Prostate gland (tissue), 2 donors: ENCODE measurements at regions not wholly inside any gene's neighbourhood (a gene's known extent, or its start where the extent isn't known, plus 50 kb on each side); places are given as distances from the start of the nearest gene placed in this dataset.

Experiments
- DNase-seq: peaks from one replicate; pipeline ENCODE4 v3.0.0-alpha.2; 2019; ENCODE audit warnings: low spot score
- H3K27ac ChIP-seq, 2 donors: fragments of 200-600 bp; sonication (generic); 2 replicates each; pipeline ENCODE4 v1.5.1; 2017 to 2019
- H3K27me3 ChIP-seq: fragments of 200-600 bp; sonication (generic); replicated peaks from 2 replicates; pipeline ENCODE4 v1.5.1; 2019; ENCODE audit not compliant: insufficient read depth
- H3K36me3 ChIP-seq, 2 donors: fragments of 200-600 bp; sonication (generic); 1 replicate in 1 of 2; 2 replicates in 1 of 2; pipeline versions ENCODE4 v1.5.1 to v1.8.1; 2017 to 2019
- H3K4me1 ChIP-seq: fragments of 200-600 bp; sonication (generic); replicated peaks from 2 replicates; pipeline ENCODE4 v1.5.1; 2019
- H3K4me3 ChIP-seq, 2 donors: fragments of 200-600 bp; sonication (generic); 2 replicates each; pipeline ENCODE4 v1.5.1; 2017 to 2019
- H3K9me3 ChIP-seq: fragments of 200-600 bp; sonication (generic); 2 replicates; pipeline ENCODE4 v1.5.1; 2017
- CTCF ChIP-seq, 4 experiments: fragments of 200-600 bp in 2 of 4; fragments of 450-650 bp in 2 of 4; sonication (generic) in 2 of 4; IDR thresholded peaks; 1 replicate in 3 of 4; 2 replicates in 1 of 4; pipeline ENCODE4 v1.5.1; 2016 to 2019; ENCODE audit warnings: antibody characterized with exemption in 4 of 4, mild to moderate bottlenecking in 2 of 4, moderate library complexity in 2 of 4
- POLR2A ChIP-seq: fragments of 450-650 bp; IDR thresholded peaks from one replicate; pipeline ENCODE4 v1.6.1; 2016; ENCODE audit warnings: antibody characterized with exemption, mild to moderate bottlenecking
- POLR2AphosphoS5 ChIP-seq: sonication (generic); formaldehyde crosslinking; IDR thresholded peaks from one replicate; pipeline ENCODE4 v1.6.1; 2017; ENCODE audit warnings: antibody characterized with exemption
- WGBS: methylation state at CpG from one replicate; pipeline ENCODE4 v1.1.5; 2018; 5-methylcytosine and 5-hydroxymethylcytosine counted together
- intact Hi-C: fragments of 100-400 bp; cut with DNase I; formaldehyde crosslinking; loops from one replicate; pipeline ENCODE4 v1.14.2; 2022

DNA sequence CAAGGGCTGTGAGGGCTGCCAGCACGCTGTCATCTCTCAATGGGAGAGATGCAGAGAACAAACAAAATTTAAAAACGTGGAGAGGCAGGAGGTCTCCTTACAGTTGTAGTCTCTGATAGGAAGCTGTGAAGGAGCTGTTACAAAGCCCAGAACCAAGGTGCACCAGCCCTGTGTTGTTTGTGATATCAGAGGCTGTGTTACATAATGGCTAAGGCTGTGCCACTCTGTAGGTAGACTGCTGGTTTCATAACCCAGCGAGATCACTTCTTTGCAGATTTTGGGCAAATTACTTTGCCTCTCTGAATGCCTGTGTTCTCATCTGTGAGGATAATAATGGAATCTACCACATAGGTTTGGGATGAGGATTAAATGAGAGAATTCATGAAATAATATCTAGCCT lies 1480.7 kb upstream of the WWC1 start:
- 84% methylated on average over 3 of the region's 3 CpGs for WGBS
- DNase-seq = no peak
- Histone ChIP-seq H3K4me3 (no peak overlapping the region), H3K27ac (no peak overlapping the region), H3K36me3 (no peaks in the 10 kb centered on the region), H3K27me3 (no peaks in the 10 kb centered on the region), H3K9me3 (no peaks in the 10 kb centered on the region), H3K4me1 (no peaks in the 10 kb centered on the region)
- intact Hi-C loops = no loop called here
- TF ChIP-seq CTCF (IDR thresholded peaks at IDR 0.05) (no peak), POLR2A (no peak), POLR2AphosphoS5 (no peak)

GRCh38 chr5:166823360-166823759 lies 1468.1 kb upstream of the WWC1 start:
- 58% methylated on average over 1 of the region's 1 CpG for WGBS
- no peak for DNase-seq
- no peaks in the 10 kb centered on the region for H3K27me3 ChIP-seq
- H3K4me1 ChIP-seq = no peaks in the 10 kb centered on the region
- TF ChIP-seq POLR2AphosphoS5 = no peak
- no peak for TF ChIP-seq POLR2A
- no peak for TF ChIP-seq CTCF (IDR thresholded peaks at IDR 0.05)
- intact Hi-C loops = no loop called here
- no peaks in the 10 kb centered on the region for H3K36me3 ChIP-seq
- H3K27ac ChIP-seq = no peak overlapping the region
- H3K4me3 ChIP-seq = no peak overlapping the region
- no peaks in the 10 kb centered on the region for H3K9me3 ChIP-seq

DNA sequence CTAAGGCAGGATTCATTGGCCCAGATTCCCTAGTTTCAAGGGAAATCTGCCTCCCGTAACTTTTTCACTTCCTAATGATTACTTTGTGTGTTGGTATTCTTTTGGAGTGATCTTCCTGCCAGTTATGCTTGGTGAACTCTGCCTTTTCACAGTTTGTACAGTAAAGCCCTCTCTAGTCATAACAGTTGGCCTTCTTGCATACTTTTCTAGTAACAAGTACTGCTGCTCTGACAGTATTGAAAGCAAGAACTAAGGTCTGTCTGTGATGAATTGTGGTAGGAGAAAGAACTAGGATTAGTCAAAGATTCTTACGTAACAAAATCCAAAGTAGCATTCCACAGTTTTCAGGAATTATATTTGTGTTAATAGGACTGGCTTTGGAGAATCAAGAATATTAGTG lies 1457.2 kb upstream of the WWC1 start:
- no peak for DNase-seq
- Histone ChIP-seq H3K36me3 (no peaks in the 10 kb centered on the region), H3K9me3 (no peaks in the 10 kb centered on the region), H3K4me1 (no peaks in the 10 kb centered on the region), H3K4me3 (no peak overlapping the region), H3K27me3 (no peaks in the 10 kb centered on the region), H3K27ac (no peak overlapping the region)
- intact Hi-C loops = no loop called here
- WGBS = 80% methylated on average over 2 of the region's 2 CpGs
- TF ChIP-seq POLR2AphosphoS5 (no peak), POLR2A (no peak), CTCF (IDR thresholded peaks at IDR 0.05) (no peak)

GRCh38 chr5:166845044-166845443 lies 1446.4 kb upstream of the WWC1 start:
- WGBS = 67% methylated on average over 4 of the region's 4 CpGs
- intact Hi-C loops = no loop called here
- DNase-seq = no peak
- Histone ChIP-seq H3K9me3 (no peaks in the 10 kb centered on the region), H3K36me3 (no peaks in the 10 kb centered on the region), H3K27me3 (no peaks in the 10 kb centered on the region), H3K27ac (no peak overlapping the region), H3K4me3 (no peak overlapping the region), H3K4me1 (no peaks in the 10 kb centered on the region)
- TF ChIP-seq POLR2AphosphoS5 (no peak), POLR2A (no peak), CTCF (IDR thresholded peaks at IDR 0.05) (no peak)

DNA sequence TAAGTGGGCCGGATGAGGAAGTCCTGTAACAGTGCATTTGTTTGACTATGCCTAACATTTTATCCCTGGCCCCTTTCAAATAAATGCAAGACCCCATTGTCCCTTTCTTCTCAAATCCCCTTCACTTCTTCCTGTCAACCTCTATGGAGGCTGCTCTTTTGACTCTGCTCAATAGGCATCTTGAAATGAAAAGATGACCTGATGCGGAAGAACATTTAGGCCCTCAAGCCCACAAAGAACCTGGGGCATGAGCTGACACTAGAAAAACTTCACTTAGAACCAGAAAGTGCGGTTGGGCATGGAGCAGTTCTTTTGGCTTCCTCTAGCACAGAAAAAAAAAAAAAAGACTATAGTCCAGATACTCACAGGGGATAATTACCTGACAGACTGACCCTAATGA lies 1434.7 kb upstream of the WWC1 start:
- Histone ChIP-seq H3K27ac (no peak overlapping the region), H3K4me3 (no peak overlapping the region), H3K9me3 (no peaks in the 10 kb centered on the region), H3K27me3 (no peaks in the 10 kb centered on the region), H3K36me3 (no peaks in the 10 kb centered on the region), H3K4me1 (no peaks in the 10 kb centered on the region)
- intact Hi-C loops = no loop called here
- no peak for DNase-seq
- 96% methylated on average over 3 of the region's 3 CpGs for WGBS
- TF ChIP-seq POLR2A (no peak), CTCF (IDR thresholded peaks at IDR 0.05) (no peak), POLR2AphosphoS5 (no peak)
